ENCODE measurements at regions not wholly inside any gene's neighbourhood (a gene's known extent, or its start where the extent isn't known, plus 50 kb on each side); places are given as distances from the start of the nearest gene placed in this dataset.

DNA sequence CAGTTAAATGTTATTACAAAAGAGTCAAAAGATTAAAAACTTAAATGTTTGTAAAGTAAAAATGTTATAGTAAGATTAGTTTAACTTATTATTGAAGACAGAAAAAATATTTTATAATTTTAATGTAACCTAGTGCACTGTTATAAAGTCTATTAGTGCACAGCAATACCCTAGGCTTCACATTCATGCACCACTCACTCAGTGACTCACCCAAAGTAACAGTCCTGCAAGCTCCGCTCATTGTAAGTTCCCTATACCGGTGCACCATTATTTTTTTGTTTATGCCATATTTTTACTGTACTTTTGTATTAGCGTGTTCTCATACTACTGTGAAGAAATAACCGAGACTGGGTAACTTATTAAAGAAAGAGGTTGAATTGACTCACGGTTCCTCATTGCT is 759.7 kb upstream of the CDH7 start (continued):
- TF ChIP-seq IRF2 (CRISPR knock-in tag; IDR thresholded peaks at IDR 0.05) (no peak), ZNF432 (CRISPR knock-in tag; IDR thresholded peaks at IDR 0.05; ENCODE audit: borderline replicate concordance) (no peak), ZNF546 (CRISPR knock-in tag; conservative IDR thresholded peaks at IDR 0.05) (no peak), KMT2A (CRISPR knock-in tag; IDR thresholded peaks at IDR 0.05) (no peak)

DNA sequence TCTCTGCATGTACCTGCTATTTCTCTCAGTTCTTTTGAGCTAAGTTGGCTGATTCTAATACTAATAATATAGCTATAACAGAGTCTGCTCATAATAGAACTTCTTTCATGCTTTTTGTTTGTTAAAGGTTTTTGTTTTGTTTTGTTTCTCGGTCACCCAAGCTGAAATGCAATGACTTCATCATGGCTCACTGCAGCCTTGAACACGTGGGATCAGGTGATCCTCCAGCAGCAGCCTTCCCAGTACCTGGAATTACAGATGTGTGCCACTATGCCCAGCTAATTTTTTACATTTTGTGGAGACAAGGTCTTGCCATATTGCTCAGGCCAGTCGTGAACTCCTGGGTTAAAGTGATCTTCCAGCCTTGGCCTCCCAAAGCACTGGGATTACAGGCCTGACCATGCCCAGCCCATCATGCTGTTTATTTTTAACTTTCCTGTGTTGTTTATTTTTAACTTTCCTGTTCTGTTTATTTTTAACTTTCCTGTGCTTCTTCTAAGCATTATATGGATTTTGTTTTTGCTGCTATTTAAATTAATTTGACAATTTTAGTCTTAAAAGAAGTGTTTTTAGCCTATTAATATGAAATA is 763.8 kb upstream of the CDH7 start:
- Histone ChIP-seq H3K79me2 (ENCODE audit: insufficient read depth, low read length) (no peaks in the 10 kb centered on the region), H3K27ac (ENCODE audit: extremely low read length, insufficient read depth, low read length) (no peak overlapping the region), H2AFZ (ENCODE audit: low read length) (no peak overlapping the region), H3K36me3 (replicated peaks in 1 of 2; ENCODE audit: control insufficient read depth in 1 of 2, insufficient read depth in 2 of 2, low read length in 2 of 2) (no peaks in the 10 kb centered on the region), H3K4me3 (replicated peaks in 1 of 3; ENCODE audit: insufficient read depth in 1 of 3, low read depth in 2 of 3, low read length in 3 of 3) (no peak overlapping the region), H3K4me1 (ENCODE audit: insufficient read depth, low read length) (no peaks in the 10 kb centered on the region), H3K9me3 (ENCODE audit: low read length) (no peaks in the 10 kb centered on the region), H4K20me1 (ENCODE audit: insufficient read depth, low read length) (no peaks in the 10 kb centered on the region), H3K27me3 (ENCODE audit: control insufficient read depth in 1 of 2, insufficient read depth in 2 of 2, low read length in 2 of 2) (no peaks in the 10 kb centered on the region), H3K9ac (ENCODE audit: insufficient read depth, low read depth, low read length) (no peak overlapping the region), H3K4me2 (ENCODE audit: low read depth, low read length) (no peak overlapping the region)
- POLR2A ChIA-PET = no interaction called here
- ATAC-seq = no peak
- no peak for DNase-seq (ENCODE audit: low spot score)
- no TSS peak for BruUV-seq (replicated peaks)
- no peak for FAIRE-seq
- intact Hi-C loops (cut with micrococcal nuclease; ENCODE audit: unreplicated experiment) = no loop called here
- WGBS (ENCODE audit: low lambda C conversion rate) = 2% methylated on average over 3 of the region's 3 CpGs
- no peak for TF ChIP-seq HNF4A (CRISPR knock-in tag; IDR thresholded peaks at IDR 0.05)
- TF ChIP-seq NR2F1 (CRISPR knock-in tag; IDR thresholded peaks at IDR 0.05) = no peak
- TF ChIP-seq, protein P1, sequence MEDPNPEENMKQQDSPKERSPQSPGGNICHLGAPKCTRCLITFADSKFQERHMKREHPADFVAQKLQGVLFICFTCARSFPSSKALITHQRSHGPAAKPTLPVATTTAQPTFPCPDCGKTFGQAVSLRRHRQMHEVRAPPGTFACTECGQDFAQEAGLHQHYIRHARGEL (CRISPR knock-in tag; IDR thresholded peaks at IDR 0.05) = no peak
- TF ChIP-seq HDAC6 (IDR thresholded peaks at IDR 0.05; ENCODE audit: low read depth, low read length) = no peak
- TF ChIP-seq ZNF446 (CRISPR knock-in tag; IDR thresholded peaks at IDR 0.05) = no peak
- TF ChIP-seq, protein P2, sequence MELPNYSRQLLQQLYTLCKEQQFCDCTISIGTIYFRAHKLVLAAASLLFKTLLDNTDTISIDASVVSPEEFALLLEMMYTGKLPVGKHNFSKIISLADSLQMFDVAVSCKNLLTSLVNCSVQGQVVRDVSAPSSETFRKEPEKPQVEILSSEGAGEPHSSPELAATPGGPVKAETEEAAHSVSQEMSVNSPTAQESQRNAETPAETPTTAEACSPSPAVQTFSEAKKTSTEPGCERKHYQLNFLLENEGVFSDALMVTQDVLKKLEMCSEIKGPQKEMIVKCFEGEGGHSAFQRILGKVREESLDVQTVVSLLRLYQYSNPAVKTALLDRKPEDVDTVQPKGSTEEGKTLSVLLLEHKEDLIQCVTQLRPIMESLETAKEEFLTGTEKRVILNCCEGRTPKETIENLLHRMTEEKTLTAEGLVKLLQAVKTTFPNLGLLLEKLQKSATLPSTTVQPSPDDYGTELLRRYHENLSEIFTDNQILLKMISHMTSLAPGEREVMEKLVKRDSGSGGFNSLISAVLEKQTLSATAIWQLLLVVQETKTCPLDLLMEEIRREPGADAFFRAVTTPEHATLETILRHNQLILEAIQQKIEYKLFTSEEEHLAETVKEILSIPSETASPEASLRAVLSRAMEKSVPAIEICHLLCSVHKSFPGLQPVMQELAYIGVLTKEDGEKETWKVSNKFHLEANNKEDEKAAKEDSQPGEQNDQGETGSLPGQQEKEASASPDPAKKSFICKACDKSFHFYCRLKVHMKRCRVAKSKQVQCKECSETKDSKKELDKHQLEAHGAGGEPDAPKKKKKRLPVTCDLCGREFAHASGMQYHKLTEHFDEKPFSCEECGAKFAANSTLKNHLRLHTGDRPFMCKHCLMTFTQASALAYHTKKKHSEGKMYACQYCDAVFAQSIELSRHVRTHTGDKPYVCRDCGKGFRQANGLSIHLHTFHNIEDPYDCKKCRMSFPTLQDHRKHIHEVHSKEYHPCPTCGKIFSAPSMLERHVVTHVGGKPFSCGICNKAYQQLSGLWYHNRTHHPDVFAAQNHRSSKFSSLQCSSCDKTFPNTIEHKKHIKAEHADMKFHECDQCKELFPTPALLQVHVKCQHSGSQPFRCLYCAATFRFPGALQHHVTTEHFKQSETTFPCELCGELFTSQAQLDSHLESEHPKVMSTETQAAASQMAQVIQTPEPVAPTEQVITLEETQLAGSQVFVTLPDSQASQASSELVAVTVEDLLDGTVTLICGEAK (IDR thresholded peaks at IDR 0.05) = no peak
- TF ChIP-seq, protein P2 (CRISPR knock-in tag; IDR thresholded peaks at IDR 0.05) = no peak
- TF ChIP-seq, protein P3, sequence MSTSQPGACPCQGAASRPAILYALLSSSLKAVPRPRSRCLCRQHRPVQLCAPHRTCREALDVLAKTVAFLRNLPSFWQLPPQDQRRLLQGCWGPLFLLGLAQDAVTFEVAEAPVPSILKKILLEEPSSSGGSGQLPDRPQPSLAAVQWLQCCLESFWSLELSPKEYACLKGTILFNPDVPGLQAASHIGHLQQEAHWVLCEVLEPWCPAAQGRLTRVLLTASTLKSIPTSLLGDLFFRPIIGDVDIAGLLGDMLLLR (CRISPR knock-in tag; IDR thresholded peaks at IDR 0.05) = no peak
- CTCF ChIA-PET (ENCODE audit: low intra/inter-chr PET ratio, low total read pairs) = no interaction called here
- in situ Hi-C loops (cut with HindIII; ENCODE audit: extremely low pct_ligation_motif_present, low pct_unique_long_range_greater_than_20kb) = no loop called here
